NAMALWA (cell line): ENCODE measurements at regions not wholly inside any gene's neighbourhood (a gene's known extent, or its start where the extent isn't known, plus 50 kb on each side); places are given as distances from the start of the nearest gene placed in this dataset.
"Not testable (repeated sequence)": the region's sequence is repeated elsewhere in the genome, so short reads cannot be mapped to it uniquely, and the experiment has no call there.

Source experiments
- DNase-seq: peaks from one replicate; pipeline ENCODE4 v3.0.0-alpha.2; 2015; ENCODE audit warnings: low spot score

- no peak for DNase-seq
Observed at GRCh38 chr6:53446151-53446550, 97.4 kb upstream of the ELOVL5 start.

GRCh38 chr6:53441761-53442160 is 93.0 kb upstream of the ELOVL5 start:
- no peak for DNase-seq

GRCh38 chr6:53441035-53441493 is 92.3 kb upstream of the ELOVL5 start:
- DNase-seq = no peak

GRCh38 chr6:53440336-53440945 is 91.7 kb upstream of the ELOVL5 start:
- DNase-seq = no peak

- DNase-seq = no peak
Observed at GRCh38 chr6:53439556-53439955, 90.8 kb upstream of the ELOVL5 start.

GRCh38 chr6:53437557-53438202 is 88.9 kb upstream of the ELOVL5 start:
- DNase-seq = peak; percentile 64

- no peak for DNase-seq
Observed at GRCh38 chr6:53436526-53437303, 88.0 kb upstream of the ELOVL5 start.

GRCh38 chr6:53433951-53434285 is 85.2 kb upstream of the ELOVL5 start:
- DNase-seq = no peak

- DNase-seq = no peak
Observed at GRCh38 chr6:53433261-53433950, 84.7 kb upstream of the ELOVL5 start.

- no peak for DNase-seq
Observed at GRCh38 chr6:53432318-53433161, 83.8 kb upstream of the ELOVL5 start.

- DNase-seq = no peak
Observed at GRCh38 chr6:53431704-53432103, 83.0 kb upstream of the ELOVL5 start.

- DNase-seq = no peak
Observed at GRCh38 chr6:53429401-53429800, 80.7 kb upstream of the ELOVL5 start.

GRCh38 chr6:53428886-53429285 is 80.1 kb upstream of the ELOVL5 start:
- no peak for DNase-seq

GRCh38 chr6:53426667-53427270 is 78.0 kb upstream of the ELOVL5 start:
- no peak for DNase-seq

- DNase-seq = no peak
Observed at GRCh38 chr6:53426117-53426516, 77.4 kb upstream of the ELOVL5 start.

- no peak for DNase-seq
Observed at GRCh38 chr6:53424976-53425718, 76.4 kb upstream of the ELOVL5 start.

- DNase-seq = no peak
Observed at GRCh38 chr6:53424300-53424699, 75.5 kb upstream of the ELOVL5 start.

- not testable (repeated sequence) for DNase-seq
Observed at GRCh38 chr6:53423560-53423959, 74.8 kb upstream of the ELOVL5 start.

- DNase-seq = no peak
Observed at GRCh38 chr6:53419026-53419425, 70.3 kb upstream of the ELOVL5 start.

- DNase-seq = no peak
Observed at GRCh38 chr6:53418288-53418687, 69.5 kb upstream of the ELOVL5 start.

- DNase-seq = no peak
Observed at GRCh38 chr6:53417141-53417540, 68.4 kb upstream of the ELOVL5 start.
